GM23248 (cell line): ENCODE measurements at regions not wholly inside any gene's neighbourhood (a gene's known extent, or its start where the extent isn't known, plus 50 kb on each side); places are given as distances from the start of the nearest gene placed in this dataset.

Experiments used
- EZH2 ChIP-seq: fragments of 200-600 bp; sonication (generic); IDR thresholded peaks from 2 replicates; pipeline ENCODE4 v1.6.1; 2018; ENCODE audit warnings: antibody characterized with exemption, mild to moderate bottlenecking; ENCODE audit not compliant: insufficient read depth, poor library complexity, severe bottlenecking
- EZH2phosphoT487 ChIP-seq: fragments of 200-600 bp; sonication (generic); IDR thresholded peaks from 2 replicates; pipeline ENCODE4 v1.6.1; 2018; ENCODE audit warnings: antibody characterized with exemption, moderate library complexity, mild to moderate bottlenecking, low read depth; ENCODE audit not compliant: insufficient read depth

DNA sequence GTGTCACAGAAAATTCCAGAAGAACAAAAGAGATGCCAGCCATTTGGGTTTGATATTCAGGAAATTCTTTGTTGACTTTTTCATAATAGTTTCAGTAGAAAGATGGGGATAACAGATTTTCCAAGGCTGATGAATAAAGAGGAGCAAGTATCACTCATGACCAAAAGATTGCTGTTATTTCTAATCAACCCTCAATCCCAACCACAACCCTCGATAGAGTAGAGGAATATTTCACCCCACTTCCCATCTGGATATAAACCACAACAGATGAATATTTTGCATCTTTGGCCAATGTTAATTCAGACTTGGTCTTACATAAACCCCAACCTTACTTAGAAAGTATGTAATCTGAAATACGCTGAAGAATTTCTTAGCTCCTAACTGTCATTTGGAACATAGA is 232.4 kb downstream of the SEC16B start:
- TF ChIP-seq EZH2 (no peak), EZH2phosphoT487 (no peak)
